ENCODE measurements at regions not wholly inside any gene's neighbourhood (a gene's known extent, or its start where the extent isn't known, plus 50 kb on each side); places are given as distances from the start of the nearest gene placed in this dataset.

GRCh38 chr18:73945130-73945792 lies 202.4 kb downstream of the FBXO15 start:
- no peak for DNase-seq (ENCODE audit: low spot score)
- no peak overlapping the region for H3K27ac Mint-ChIP-seq (ENCODE audit: unreplicated experiment)
- peaks cover 11% of the 10 kb centered on the region for H3K9me3 Mint-ChIP-seq (ENCODE audit: low read depth)
- TF ChIP-seq CTCF (IDR thresholded peaks at IDR 0.05): no peak
- H3K4me1 Mint-ChIP-seq (ENCODE audit: low read depth): no peaks in the 10 kb centered on the region
- no peaks in the 10 kb centered on the region for H3K36me3 Mint-ChIP-seq (ENCODE audit: low read depth)
- H3K4me3 Mint-ChIP-seq (ENCODE audit: unreplicated experiment): no peak overlapping the region
- no peaks in the 10 kb centered on the region for H3K27me3 Mint-ChIP-seq (ENCODE audit: low read depth)

GRCh38 chr18:73944715-73945114 lies 202.9 kb downstream of the FBXO15 start:
- Mint-ChIP-seq H3K36me3 (ENCODE audit: low read depth) (no peaks in the 10 kb centered on the region), H3K9me3 (ENCODE audit: low read depth) (peaks cover 11% of the 10 kb centered on the region), H3K27ac (ENCODE audit: unreplicated experiment) (no peak overlapping the region), H3K4me1 (ENCODE audit: low read depth) (no peaks in the 10 kb centered on the region), H3K27me3 (ENCODE audit: low read depth) (no peaks in the 10 kb centered on the region), H3K4me3 (ENCODE audit: unreplicated experiment) (no peak overlapping the region)
- TF ChIP-seq CTCF (IDR thresholded peaks at IDR 0.05): no peak
- DNase-seq (ENCODE audit: low spot score): no peak

GRCh38 chr18:73943763-73944162 lies 203.9 kb downstream of the FBXO15 start:
- H3K4me1 Mint-ChIP-seq (ENCODE audit: low read depth): no peaks in the 10 kb centered on the region
- H3K27me3 Mint-ChIP-seq (ENCODE audit: low read depth): peaks cover 7% of the 10 kb centered on the region
- H3K9me3 Mint-ChIP-seq (ENCODE audit: low read depth): peaks cover 11% of the 10 kb centered on the region
- no peak for TF ChIP-seq CTCF (IDR thresholded peaks at IDR 0.05)
- H3K27ac Mint-ChIP-seq (ENCODE audit: unreplicated experiment): no peak overlapping the region
- H3K36me3 Mint-ChIP-seq (ENCODE audit: low read depth): no peaks in the 10 kb centered on the region
- no peak overlapping the region for H3K4me3 Mint-ChIP-seq (ENCODE audit: unreplicated experiment)
- DNase-seq (ENCODE audit: low spot score): no peak

GRCh38 chr18:73942956-73943355 lies 204.7 kb downstream of the FBXO15 start:
- Mint-ChIP-seq H3K27me3 (ENCODE audit: low read depth) (peaks cover 7% of the 10 kb centered on the region), H3K9me3 (ENCODE audit: low read depth) (peaks cover 11% of the 10 kb centered on the region), H3K36me3 (ENCODE audit: low read depth) (no peaks in the 10 kb centered on the region), H3K4me1 (ENCODE audit: low read depth) (no peaks in the 10 kb centered on the region), H3K4me3 (ENCODE audit: unreplicated experiment) (no peak overlapping the region), H3K27ac (ENCODE audit: unreplicated experiment) (no peak overlapping the region)
- no peak for TF ChIP-seq CTCF (IDR thresholded peaks at IDR 0.05)
- DNase-seq (ENCODE audit: low spot score): no peak

GRCh38 chr18:73942081-73942625 lies 205.5 kb downstream of the FBXO15 start:
- no peak for TF ChIP-seq CTCF (IDR thresholded peaks at IDR 0.05)
- Mint-ChIP-seq H3K36me3 (ENCODE audit: low read depth) (no peaks in the 10 kb centered on the region), H3K27me3 (ENCODE audit: low read depth) (peaks cover 7% of the 10 kb centered on the region), H3K27ac (ENCODE audit: unreplicated experiment) (no peak overlapping the region), H3K4me3 (ENCODE audit: unreplicated experiment) (no peak overlapping the region), H3K9me3 (ENCODE audit: low read depth) (peaks cover 11% of the 10 kb centered on the region), H3K4me1 (ENCODE audit: low read depth) (no peaks in the 10 kb centered on the region)
- no peak for DNase-seq (ENCODE audit: low spot score)
